T-cell (primary cell): ENCODE measurements at regions not wholly inside any gene's neighbourhood (a gene's known extent, or its start where the extent isn't known, plus 50 kb on each side); places are given as distances from the start of the nearest gene placed in this dataset.
"Not testable (repeated sequence)": the region's sequence is repeated elsewhere in the genome, so short reads cannot be mapped to it uniquely, and the experiment has no call there.

Experiments used
- ATAC-seq, 4 experiments: fragments of 200-7000 bp in 3 of 4; fragments of 150-1000 bp in 1 of 4; cut with Tn5 transposase; replicated peaks in 1 of 4; 1 replicate in 3 of 4; 2 replicates in 1 of 4; pipeline ENCODE4 v1.10.0; 2021; ENCODE audit warnings: moderate library complexity in 3 of 4, mild to moderate bottlenecking in 2 of 4, moderate number of reproducible peaks in 1 of 4
- CTCF ChIA-PET, 2 donors: fragments of 300-600 bp; sonication (Branson Sonifier 250); formaldehyde crosslinking; loops; one replicate each; lab custom pipeline; 2022; ENCODE audit warnings: antibody characterized with exemption in 2 of 2; lab: Charles Lee
- POLR2A ChIA-PET, 2 donors: fragments of 300-600 bp; sonication (Branson Sonifier 250); formaldehyde crosslinking; loops; one replicate each; lab custom pipeline; 2022; ENCODE audit warnings: antibody characterized with exemption in 2 of 2; lab: Charles Lee
- DNase-seq, 35 experiments: peaks; one replicate each; pipeline versions ENCODE4 v3.0.0 to v3.0.0-alpha.2; 2013 to 2023
- H3K27ac ChIP-seq: one replicate; pipeline ENCODE4 v1.5.1; 2013; ENCODE audit warnings: low read length
- H3K27me3 ChIP-seq, 2 experiments: replicated peaks in 1 of 2; 1 replicate in 1 of 2; 2 replicates in 1 of 2; pipeline versions ENCODE4 v1.6.1 to v1.7.0; 2013; ENCODE audit warnings: low read length in 1 of 2, mixed read lengths in 1 of 2; ENCODE audit not compliant: control insufficient read depth in 2 of 2, insufficient read depth in 2 of 2; ENCODE audit errors: extremely low read depth in 1 of 2
- H3K36me3 ChIP-seq, 2 donors: 1 replicate in 1 of 2; 2 replicates in 1 of 2; pipeline versions ENCODE4 v1.6.1 to v1.7.0; 2013; ENCODE audit warnings: low read length in 1 of 2; ENCODE audit not compliant: control insufficient read depth in 2 of 2, insufficient read depth in 1 of 2; ENCODE audit errors: extremely low read depth in 1 of 2
- H3K4me1 ChIP-seq, 2 experiments: 1 replicate in 1 of 2; 2 replicates in 1 of 2; pipeline versions ENCODE4 v1.6.1 to v1.7.0; 2013; ENCODE audit warnings: low read length in 2 of 2, mixed read lengths in 1 of 2; ENCODE audit not compliant: insufficient read depth in 2 of 2, control insufficient read depth in 1 of 2; ENCODE audit errors: extremely low read depth in 1 of 2
- H3K4me3 ChIP-seq, 2 donors: 1 replicate in 1 of 2; 2 replicates in 1 of 2; pipeline versions ENCODE4 v1.5.1 to v1.7.0; 2013; ENCODE audit warnings: mild to moderate bottlenecking in 2 of 2, low read length in 1 of 2, moderate library complexity in 1 of 2; ENCODE audit not compliant: control insufficient read depth in 1 of 2; ENCODE audit errors: extremely low read depth in 1 of 2
- H3K9me3 ChIP-seq: 2 replicates; pipeline ENCODE4 v1.7.0; 2013
- H3K27ac Mint-ChIP-seq, 2 donors: one replicate each; pipeline ENCODE4 v1.8.0; 2020 to 2021; ENCODE audit warnings: mild to moderate bottlenecking in 2 of 2, mixed read lengths in 2 of 2
- H3K27me3 Mint-ChIP-seq, 2 donors: one replicate each; pipeline ENCODE4 v1.8.0; 2021 to 2022; ENCODE audit warnings: mixed read lengths in 2 of 2
- H3K36me3 Mint-ChIP-seq: one replicate; pipeline ENCODE4 v1.8.0; 2021; ENCODE audit warnings: mixed read lengths
- H3K4me1 Mint-ChIP-seq, 3 donors: one replicate each; pipeline ENCODE4 v1.8.0; 2020 to 2022; ENCODE audit warnings: mixed read lengths in 3 of 3, mild to moderate bottlenecking in 1 of 3
- H3K4me3 Mint-ChIP-seq, 3 donors: one replicate each; pipeline ENCODE4 v1.8.0; 2020 to 2022; ENCODE audit warnings: mild to moderate bottlenecking in 3 of 3, mixed read lengths in 3 of 3, moderate library complexity in 3 of 3
- H3K9me3 Mint-ChIP-seq, 3 donors: one replicate each; pipeline ENCODE4 v1.8.0; 2020 to 2022; ENCODE audit warnings: mixed read lengths in 3 of 3
- WGBS: methylation state at CpG from one replicate; pipeline ENCODE4 v1.1.5; 2013; ENCODE audit warnings: missing lambda C conversion rate; ENCODE audit not compliant: insufficient coverage; 5-methylcytosine and 5-hydroxymethylcytosine counted together

- H3K4me1 ChIP-seq, H3K4me3 Mint-ChIP-seq, H3K27me3 Mint-ChIP-seq, H3K36me3 ChIP-seq, H3K9me3 ChIP-seq, ATAC-seq, DNase-seq, H3K4me3 ChIP-seq, H3K4me1 Mint-ChIP-seq, H3K9me3 Mint-ChIP-seq, H3K27me3 ChIP-seq, H3K27ac ChIP-seq, H3K27ac Mint-ChIP-seq, POLR2A ChIA-PET, H3K36me3 Mint-ChIP-seq, CTCF ChIA-PET: not testable (repeated sequence)
- WGBS, result no CpG with 5 or more reads among the region's 7 CpGs
Observed at GRCh38 chrX:89099587-89099986, 352.6 kb downstream of the CPXCR1 start.

DNA sequence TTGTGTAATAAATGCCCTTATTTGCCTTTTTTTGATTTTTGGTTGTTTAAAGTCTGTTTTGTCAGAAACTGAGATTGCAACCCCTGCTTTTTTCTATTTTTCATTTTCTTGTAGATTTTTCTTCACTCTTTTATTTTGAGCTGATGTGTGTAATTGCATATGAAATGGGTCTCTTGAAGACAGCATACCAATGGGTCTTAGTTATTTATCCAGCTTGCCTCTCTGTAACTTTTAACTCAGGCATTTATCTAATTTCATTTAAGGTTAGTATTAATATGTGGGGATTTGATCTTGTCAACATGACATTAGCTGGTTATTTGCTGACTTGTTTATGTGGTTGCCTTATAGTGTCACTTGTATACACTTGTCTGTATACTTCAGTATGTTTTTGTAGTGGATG, 378.0 kb downstream of the CPXCR1 start:
- H3K27me3 Mint-ChIP-seq, result no peaks in the 10 kb centered on the region
- ATAC-seq, result no peak
- POLR2A ChIA-PET, result no interaction called here

More for the DNA sequence above, 378.0 kb downstream of the CPXCR1 start:
- no peak overlapping the region for H3K4me3 ChIP-seq
- Mint-ChIP-seq H3K36me3 (no peaks in the 10 kb centered on the region), H3K27ac (no peak overlapping the region), H3K4me3 (no peak overlapping the region), H3K4me1 (no peaks in the 10 kb centered on the region), H3K9me3 (peaks cover 5 to 18% (median 12%) of the 10 kb centered on the region in 3 donors)
- H3K4me1 ChIP-seq, result no peaks in the 10 kb centered on the region
- H3K9me3 ChIP-seq, result no peaks in the 10 kb centered on the region
- no peaks in the 10 kb centered on the region for H3K27me3 ChIP-seq
- H3K36me3 ChIP-seq, result no peaks in the 10 kb centered on the region
- no peak overlapping the region for H3K27ac ChIP-seq
- CTCF ChIA-PET, result no interaction called here
- DNase-seq, result no peak
